H9 (cell line): ENCODE measurements at regions not wholly inside any gene's neighbourhood (a gene's known extent, or its start where the extent isn't known, plus 50 kb on each side); places are given as distances from the start of the nearest gene placed in this dataset.

ENCODE experiments used
- DNase-seq: peaks from one replicate; pipeline ENCODE4 v3.0.0-alpha.2; 2017
- H2AFZ ChIP-seq: one replicate; pipeline ENCODE4 v1.6.1; 2013; ENCODE audit warnings: mild to moderate bottlenecking, low read length, control low read depth, moderate library complexity
- H2AK5ac ChIP-seq: 2 replicates; pipeline ENCODE4 v1.6.1; 2013; ENCODE audit warnings: low read length, control low read depth, mixed read lengths; ENCODE audit not compliant: insufficient read length
- H2BK120ac ChIP-seq: one replicate; pipeline ENCODE4 v1.6.1; 2013; ENCODE audit warnings: low read depth, mild to moderate bottlenecking, low read length, control low read depth, inconsistent platforms; ENCODE audit not compliant: poor library complexity, severe bottlenecking
- H2BK12ac ChIP-seq: 2 replicates; pipeline ENCODE4 v1.6.1; 2013; ENCODE audit warnings: low read length, control low read depth, mixed read lengths, low read depth; ENCODE audit not compliant: insufficient read length
- H2BK15ac ChIP-seq: 2 replicates; pipeline ENCODE4 v1.6.1; 2013; ENCODE audit warnings: low read depth, low read length, control low read depth
- H2BK20ac ChIP-seq: one replicate; pipeline ENCODE4 v1.6.1; 2013; ENCODE audit warnings: low read depth, mild to moderate bottlenecking, low read length, control low read depth, inconsistent platforms; ENCODE audit not compliant: poor library complexity, severe bottlenecking
- H2BK5ac ChIP-seq: 2 replicates; pipeline ENCODE4 v1.6.1; 2013; ENCODE audit warnings: low read length, control low read depth, mixed read lengths; ENCODE audit not compliant: insufficient read length
- H3K14ac ChIP-seq: 2 replicates; pipeline ENCODE4 v1.6.1; 2013; ENCODE audit warnings: low read length, control low read depth; ENCODE audit not compliant: insufficient read depth
- H3K18ac ChIP-seq: 2 replicates; pipeline ENCODE4 v1.6.1; 2013; ENCODE audit warnings: low read depth, mild to moderate bottlenecking, mixed read lengths, low read length, control low read depth; ENCODE audit not compliant: insufficient read length
- H3K23ac ChIP-seq: 2 replicates; pipeline ENCODE4 v1.6.1; 2013; ENCODE audit warnings: low read length, control low read depth, mixed read lengths, low read depth; ENCODE audit not compliant: insufficient read length
- H3K23me2 ChIP-seq: 2 replicates; pipeline ENCODE4 v1.6.1; 2013; ENCODE audit warnings: low read depth, mild to moderate bottlenecking, mixed read lengths, low read length, control low read depth; ENCODE audit not compliant: insufficient read length, poor library complexity, severe bottlenecking
- H3K27ac ChIP-seq: 2 replicates; pipeline ENCODE4 v1.5.1; 2013; ENCODE audit warnings: low read length, control low read depth, mixed read lengths, low read depth; ENCODE audit not compliant: insufficient read length
- H3K27me3 ChIP-seq: 2 replicates; pipeline ENCODE4 v1.6.1; 2013; ENCODE audit warnings: low read length, control low read depth, inconsistent platforms; ENCODE audit not compliant: insufficient read depth
- H3K4ac ChIP-seq: 2 replicates; pipeline ENCODE4 v1.6.1; 2013; ENCODE audit warnings: low read depth, mild to moderate bottlenecking, control low read depth, inconsistent platforms, low read length, moderate library complexity
- H3K4me1 ChIP-seq: 2 replicates; pipeline ENCODE4 v1.6.1; 2013; ENCODE audit warnings: low read length, control low read depth, inconsistent platforms; ENCODE audit not compliant: insufficient read depth
- H3K4me2 ChIP-seq: 2 replicates; pipeline ENCODE4 v1.6.1; 2013; ENCODE audit warnings: low read length, control low read depth, mixed read lengths; ENCODE audit not compliant: insufficient read length, insufficient read depth
- H3K56ac ChIP-seq: 2 replicates; pipeline ENCODE4 v1.6.1; 2013; ENCODE audit warnings: low read depth, mild to moderate bottlenecking, mixed read lengths, low read length, control low read depth; ENCODE audit not compliant: insufficient read length
- H3K79me1 ChIP-seq: 2 replicates; pipeline ENCODE4 v1.6.1; 2013; ENCODE audit warnings: low read depth, mild to moderate bottlenecking, moderate library complexity, low read length, control low read depth, inconsistent platforms; ENCODE audit not compliant: insufficient read depth, poor library complexity, severe bottlenecking
- H3K79me2 ChIP-seq: 2 replicates; pipeline ENCODE4 v1.6.1; 2013; ENCODE audit warnings: low read length, control low read depth, inconsistent platforms; ENCODE audit not compliant: insufficient read depth
- H3K9ac ChIP-seq: 2 replicates; pipeline ENCODE4 v1.6.1; 2013; ENCODE audit warnings: low read length, control low read depth, mixed read lengths; ENCODE audit not compliant: insufficient read length; ENCODE audit errors: extremely low read depth
- H3K9me3 ChIP-seq: one replicate; pipeline ENCODE4 v1.6.1; 2013; ENCODE audit warnings: low read depth, low read length, inconsistent platforms; ENCODE audit not compliant: control insufficient read depth
- H3T11ph ChIP-seq: one replicate; pipeline ENCODE4 v1.6.1; 2013; ENCODE audit warnings: mild to moderate bottlenecking, low read length, control low read depth, inconsistent platforms
- H4K20me1 ChIP-seq: one replicate; pipeline ENCODE4 v1.6.1; 2013; ENCODE audit not compliant: control insufficient read depth, insufficient read length, insufficient read depth
- H4K5ac ChIP-seq: 2 replicates; pipeline ENCODE4 v1.6.1; 2013; ENCODE audit warnings: low read depth, mild to moderate bottlenecking, mixed read lengths, low read length, control low read depth; ENCODE audit not compliant: insufficient read length
- H4K8ac ChIP-seq: replicated peaks from 2 replicates; pipeline ENCODE4 v1.6.1; 2013; ENCODE audit warnings: low read length, control low read depth, mixed read lengths, low read depth; ENCODE audit not compliant: insufficient read length
- H4K91ac ChIP-seq: 2 replicates; pipeline ENCODE4 v1.6.1; 2013; ENCODE audit warnings: low read depth, mild to moderate bottlenecking, moderate library complexity, mixed read lengths, low read length, control low read depth; ENCODE audit not compliant: insufficient read length
- H3K27ac Mint-ChIP-seq, 3 experiments: 2 replicates in 2 of 3; 3 replicates in 1 of 3; pipeline ENCODE4 v1.8.0; 2020 to 2021; ENCODE audit warnings: mixed read lengths in 3 of 3, mild to moderate bottlenecking in 1 of 3, moderate library complexity in 1 of 3
- H3K27me3 Mint-ChIP-seq: 2 replicates; pipeline ENCODE4 v1.8.0; 2021; ENCODE audit warnings: low read depth, mild to moderate bottlenecking, moderate library complexity, mixed read lengths
- H3K36me3 Mint-ChIP-seq, 3 experiments: 2 replicates in 2 of 3; 3 replicates in 1 of 3; pipeline ENCODE4 v1.8.0; 2020 to 2021; ENCODE audit warnings: low read depth in 3 of 3, mixed read lengths in 3 of 3; ENCODE audit not compliant: insufficient read depth in 1 of 3
- H3K4me1 Mint-ChIP-seq, 2 experiments: 2 replicates each; pipeline ENCODE4 v1.8.0; 2020; ENCODE audit warnings: mixed read lengths in 2 of 2
- H3K4me3 Mint-ChIP-seq, 2 experiments: 2 replicates in 1 of 2; 3 replicates in 1 of 2; pipeline ENCODE4 v1.8.0; 2020 to 2021; ENCODE audit warnings: mild to moderate bottlenecking in 2 of 2, mixed read lengths in 2 of 2, moderate library complexity in 1 of 2
- H3K9me3 Mint-ChIP-seq, 2 experiments: 2 replicates in 1 of 2; 3 replicates in 1 of 2; pipeline ENCODE4 v1.8.0; 2020; ENCODE audit warnings: mild to moderate bottlenecking in 2 of 2, mixed read lengths in 2 of 2, moderate library complexity in 1 of 2
- CTCF ChIP-seq: fragments of 200-600 bp; sonication (generic); conservative IDR thresholded peaks from 3 replicates; pipeline ENCODE4 v1.8.0; 2021; ENCODE audit warnings: antibody characterized with exemption, mild to moderate bottlenecking
- WGBS: extraction: QIAGEN DNeasy Blood & Tissue Kit; methylation state at CpG from one replicate; pipeline ENCODE4 v1.1.7; 2013; ENCODE audit warnings: missing lambda C conversion rate, low lambda C conversion rate, mixed read lengths; ENCODE audit not compliant: insufficient read length; ENCODE audit errors: extremely low coverage; 5-methylcytosine and 5-hydroxymethylcytosine counted together

GRCh38 chr12:13503094-13503835 lies 306.7 kb downstream of the EMP1 start:
- Histone ChIP-seq H2BK120ac (no peak overlapping the region), H3K27ac (no peak overlapping the region), H2BK20ac (peak overlapping the region; percentile 49), H3K4me2 (no peak overlapping the region), H3K79me1 (no peaks in the 10 kb centered on the region), H4K20me1 (no peaks in the 10 kb centered on the region), H3K18ac (no peak overlapping the region), H3K23ac (no peak overlapping the region), H3K9me3 (no peaks in the 10 kb centered on the region), H4K8ac (no peak overlapping the region), H4K5ac (no peak overlapping the region), H2BK5ac (no peak overlapping the region), H3K23me2 (no peaks in the 10 kb centered on the region), H3K79me2 (no peaks in the 10 kb centered on the region), H2AFZ (no peak overlapping the region), H3K9ac (no peak overlapping the region), H2AK5ac (no peak overlapping the region), H2BK12ac (no peak overlapping the region), H4K91ac (no peak overlapping the region), H3K56ac (no peak overlapping the region), H3T11ph (no peak overlapping the region), H3K14ac (no peak overlapping the region), H2BK15ac (no peak overlapping the region), H3K4me1 (0 out of 2 replicates have a peak, but pooled peaks cover 3% of the 10 kb centered on the region), H3K4ac (no peak overlapping the region), H3K27me3 (no peaks in the 10 kb centered on the region; the same call in 1 of the 2 replicates)
- DNase-seq, result no peak
- TF ChIP-seq CTCF, result no peak
- H3K4me3 Mint-ChIP-seq, result no peak overlapping the region
- WGBS, result no CpG with 5 or more reads among the region's 2 CpGs
- H3K27me3 Mint-ChIP-seq, result no peaks in the 10 kb centered on the region
- H3K36me3 Mint-ChIP-seq, result no peaks in the 10 kb centered on the region
- no peaks in the 10 kb centered on the region for H3K9me3 Mint-ChIP-seq
- peaks cover 9 to 11% of the 10 kb centered on the region in 2 experiments; a peak in 3 of 4 replicates for H3K4me1 Mint-ChIP-seq
- H3K27ac Mint-ChIP-seq, result no peak overlapping the region
